WTC11 (cell line): ENCODE measurements at regions not wholly inside any gene's neighbourhood (a gene's known extent, or its start where the extent isn't known, plus 50 kb on each side); places are given as distances from the start of the nearest gene placed in this dataset.

Source experiments
- ATAC-seq: fragments of 200-7000 bp; cut with Tn5 transposase; 2 replicates; pipeline ENCODE4 v1.10.0; 2021; ENCODE audit warnings: mild to moderate bottlenecking, moderate library complexity
- CTCF ChIA-PET: fragments of 300-600 bp; sonication (Branson Sonifier 250); formaldehyde crosslinking; loops from one replicate; lab custom pipeline; 2021; ENCODE audit warnings: antibody characterized with exemption; lab: Charles Lee
- POLR2A ChIA-PET: fragments of 350-600 bp; sonication (Branson Sonifier 250); formaldehyde crosslinking; loops from one replicate; lab custom pipeline; 2021; ENCODE audit warnings: antibody characterized with exemption; lab: Charles Lee
- DNase-seq: peaks from one replicate; pipeline ENCODE4 v3.0.0; 2021; ENCODE audit warnings: low spot score
- H3K27ac Mint-ChIP-seq: 2 replicates; pipeline ENCODE4 v1.8.0; 2021; ENCODE audit warnings: mixed read lengths
- H3K27me3 Mint-ChIP-seq: 2 replicates; pipeline ENCODE4 v1.8.0; 2021; ENCODE audit warnings: low read depth, mild to moderate bottlenecking, moderate library complexity, mixed read lengths
- H3K36me3 Mint-ChIP-seq: 2 replicates; pipeline ENCODE4 v1.8.0; 2021; ENCODE audit warnings: mixed read lengths
- H3K4me1 Mint-ChIP-seq: 2 replicates; pipeline ENCODE4 v1.8.0; 2022; ENCODE audit warnings: mixed read lengths
- H3K4me3 Mint-ChIP-seq: 2 replicates; pipeline ENCODE4 v1.8.0; 2021; ENCODE audit warnings: mild to moderate bottlenecking, moderate library complexity, mixed read lengths
- H3K9me3 Mint-ChIP-seq: 2 replicates; pipeline ENCODE4 v1.8.0; 2021; ENCODE audit warnings: mixed read lengths
- ATF2 ChIP-seq: sonication (generic); formaldehyde crosslinking; IDR thresholded peaks from 2 replicates; pipeline ENCODE4 v1.8.1; 2022; ENCODE audit warnings: low read depth, missing genetic modification reagents, borderline replicate concordance
- CTCF ChIP-seq: fragments of 200-600 bp; IDR thresholded peaks from 2 replicates; pipeline ENCODE4 v1.8.0; 2022; ENCODE audit warnings: antibody characterized with exemption
- E2F4 ChIP-seq: sonication (generic); formaldehyde crosslinking; IDR thresholded peaks from 2 replicates; pipeline ENCODE4 v1.8.1; 2022; ENCODE audit warnings: low read depth, mild to moderate bottlenecking, moderate library complexity, missing genetic modification reagents, borderline replicate concordance
- ELF4 ChIP-seq: sonication (generic); formaldehyde crosslinking; IDR thresholded peaks from 2 replicates; pipeline ENCODE4 v1.8.1; 2022; ENCODE audit warnings: low read depth, mild to moderate bottlenecking, moderate library complexity, missing genetic modification reagents
- ERG ChIP-seq: fragments of 250-450 bp; sonication (Bioruptor Pico); IDR thresholded peaks from 2 replicates; pipeline ENCODE4 v1.8.0; 2021; ENCODE audit warnings: mild to moderate bottlenecking
- ESRRA ChIP-seq: sonication (generic); formaldehyde crosslinking; IDR thresholded peaks from 2 replicates; pipeline ENCODE4 v1.8.1; 2022; ENCODE audit warnings: mild to moderate bottlenecking, missing genetic modification reagents, borderline replicate concordance
- ETV6 ChIP-seq: sonication (generic); formaldehyde crosslinking; IDR thresholded peaks from 2 replicates; pipeline ENCODE4 v1.8.1; 2022; ENCODE audit warnings: mild to moderate bottlenecking, missing genetic modification reagents
- FOXP1 ChIP-seq: sonication (generic); formaldehyde crosslinking; IDR thresholded peaks from 2 replicates; pipeline ENCODE4 v1.8.0; 2022; ENCODE audit warnings: missing genetic modification reagents, mild to moderate bottlenecking, moderate library complexity, borderline replicate concordance
- HMGA2 ChIP-seq: fragments of 250-450 bp; sonication (Bioruptor Pico); IDR thresholded peaks from 2 replicates; pipeline ENCODE4 v1.4.0; 2021; ENCODE audit warnings: mild to moderate bottlenecking, moderate library complexity
- HMGXB4 ChIP-seq: sonication (generic); formaldehyde crosslinking; IDR thresholded peaks from 2 replicates; pipeline ENCODE4 v1.8.1; 2023; ENCODE audit warnings: mild to moderate bottlenecking, moderate library complexity, missing genetic modification reagents
- MLX ChIP-seq: sonication (generic); formaldehyde crosslinking; IDR thresholded peaks from 2 replicates; pipeline ENCODE4 v1.8.1; 2023; ENCODE audit warnings: mild to moderate bottlenecking, missing genetic modification reagents, moderate library complexity
- MXD4 ChIP-seq: fragments of 250-450 bp; sonication (Bioruptor Pico); IDR thresholded peaks from 2 replicates; pipeline ENCODE4 v1.8.0; 2021; ENCODE audit warnings: mild to moderate bottlenecking, moderate library complexity, borderline replicate concordance
- NFE2L1 ChIP-seq: sonication (generic); formaldehyde crosslinking; IDR thresholded peaks from 2 replicates; pipeline ENCODE4 v1.8.1; 2023; ENCODE audit warnings: missing genetic modification reagents
- NR2C2 ChIP-seq: sonication (generic); formaldehyde crosslinking; IDR thresholded peaks from 2 replicates; pipeline ENCODE4 v1.8.0; 2022; ENCODE audit warnings: mild to moderate bottlenecking, missing genetic modification reagents
- STAT6 ChIP-seq: sonication (generic); formaldehyde crosslinking; conservative IDR thresholded peaks from 2 replicates; pipeline ENCODE4 v1.8.1; 2023; ENCODE audit warnings: mild to moderate bottlenecking, low read depth, missing genetic modification reagents, moderate library complexity
- USF1 ChIP-seq: sonication (generic); formaldehyde crosslinking; IDR thresholded peaks from 2 replicates; pipeline ENCODE4 v1.8.0; 2022; ENCODE audit warnings: mild to moderate bottlenecking, missing genetic modification reagents
- ZBTB21 ChIP-seq: sonication (generic); formaldehyde crosslinking; IDR thresholded peaks from 2 replicates; pipeline ENCODE4 v1.8.1; 2023; ENCODE audit warnings: mild to moderate bottlenecking, missing genetic modification reagents, borderline replicate concordance
- ZMAT4 ChIP-seq: fragments of 250-450 bp; sonication (Bioruptor Pico); IDR thresholded peaks from 2 replicates; pipeline ENCODE4 v1.9.0; 2021; ENCODE audit warnings: mild to moderate bottlenecking
- ZNF232 ChIP-seq: sonication (generic); formaldehyde crosslinking; IDR thresholded peaks from 2 replicates; pipeline ENCODE4 v1.8.0; 2022; ENCODE audit warnings: mild to moderate bottlenecking, missing genetic modification reagents
- ZNF263 ChIP-seq: sonication (generic); formaldehyde crosslinking; IDR thresholded peaks from 2 replicates; pipeline ENCODE4 v1.8.1; 2022; ENCODE audit warnings: low read depth, mild to moderate bottlenecking, moderate library complexity, missing genetic modification reagents
- ZNF396 ChIP-seq: fragments of 250-450 bp; sonication (Bioruptor Pico); IDR thresholded peaks from 2 replicates; pipeline ENCODE4 v1.8.0; 2021; ENCODE audit warnings: mild to moderate bottlenecking, moderate library complexity, borderline replicate concordance
- ZNF671 ChIP-seq: fragments of 250-450 bp; sonication (Bioruptor Pico); IDR thresholded peaks from 2 replicates; pipeline ENCODE4 v1.8.0; 2021; ENCODE audit warnings: mild to moderate bottlenecking
- ZSCAN18 ChIP-seq: fragments of 250-450 bp; sonication (Bioruptor Pico); IDR thresholded peaks from 2 replicates; pipeline ENCODE4 v2.1.2; 2022; ENCODE audit warnings: mild to moderate bottlenecking, moderate library complexity

GRCh38 chr2:18105929-18106328 is 227.5 kb downstream of the KCNS3 start (continued):
- TF ChIP-seq ZNF396 (CRISPR knock-in tag) (no peak), ZBTB21 (CRISPR knock-in tag) (no peak), E2F4 (CRISPR knock-in tag) (no peak), USF1 (CRISPR knock-in tag) (no peak), ETV6 (no peak), ESRRA (CRISPR knock-in tag) (no peak), CTCF (no peak), STAT6 (CRISPR knock-in tag) (no peak), ZNF671 (CRISPR knock-in tag) (no peak), HMGA2 (CRISPR knock-in tag) (no peak)

- Mint-ChIP-seq H3K27ac (no peak overlapping the region), H3K27me3 (no peaks in the 10 kb centered on the region), H3K36me3 (no peaks in the 10 kb centered on the region), H3K9me3 (no peaks in the 10 kb centered on the region), H3K4me3 (no peak overlapping the region), H3K4me1 (no peaks in the 10 kb centered on the region)
- POLR2A ChIA-PET, result no interaction called here
- ATAC-seq (no peak), DNase-seq (no peak)
- CTCF ChIA-PET, result no interaction called here
- TF ChIP-seq ELF4 (CRISPR knock-in tag) (no peak), FOXP1 (CRISPR knock-in tag) (no peak), ZSCAN18 (CRISPR knock-in tag) (no peak), ZNF263 (CRISPR knock-in tag) (no peak), ZMAT4 (CRISPR knock-in tag) (no peak), NFE2L1 (CRISPR knock-in tag) (no peak), ZNF232 (CRISPR knock-in tag) (no peak), MXD4 (no peak), MLX (CRISPR knock-in tag) (no peak), HMGXB4 (CRISPR knock-in tag) (no peak), HMGA2 (CRISPR knock-in tag) (no peak), ATF2 (CRISPR knock-in tag) (no peak), ERG (no peak), NR2C2 (CRISPR knock-in tag) (no peak)
These were observed 226.2 kb downstream of the KCNS3 start for GRCh38 chr2:18104595-18105224.
